ENCODE measurements at regions not wholly inside any gene's neighbourhood (a gene's known extent, or its start where the extent isn't known, plus 50 kb on each side); places are given as distances from the start of the nearest gene placed in this dataset.
"Not testable (repeated sequence)": the region's sequence is repeated elsewhere in the genome, so short reads cannot be mapped to it uniquely, and the experiment has no call there.

GRCh38 chr6:144692050-144692449, 406.9 kb downstream of the UTRN start:
- not testable (repeated sequence) for TF ChIP-seq POLR2A, CTCF, EP300 (IDR thresholded peaks at IDR 0.05)

Measured in gastroesophageal sphincter (tissue), 3 donors.